Hematopoietic multipotent progenitor cell treated with erythropoietin and hydrocortisone succinate and interleukin-3 and kit ligand, for 17 days (in vitro differentiated cells): ENCODE measurements at regions not wholly inside any gene's neighbourhood (a gene's known extent, or its start where the extent isn't known, plus 50 kb on each side); places are given as distances from the start of the nearest gene placed in this dataset.

Experiments
- DNase-seq: peaks from one replicate; pipeline ENCODE4 v3.0.0-alpha.2; 2015; ENCODE audit warnings: low spot score

- DNase-seq = no peak
These were observed 88.4 kb downstream of the CTTN start for GRCh38 chr11:70486731-70487130.

DNA sequence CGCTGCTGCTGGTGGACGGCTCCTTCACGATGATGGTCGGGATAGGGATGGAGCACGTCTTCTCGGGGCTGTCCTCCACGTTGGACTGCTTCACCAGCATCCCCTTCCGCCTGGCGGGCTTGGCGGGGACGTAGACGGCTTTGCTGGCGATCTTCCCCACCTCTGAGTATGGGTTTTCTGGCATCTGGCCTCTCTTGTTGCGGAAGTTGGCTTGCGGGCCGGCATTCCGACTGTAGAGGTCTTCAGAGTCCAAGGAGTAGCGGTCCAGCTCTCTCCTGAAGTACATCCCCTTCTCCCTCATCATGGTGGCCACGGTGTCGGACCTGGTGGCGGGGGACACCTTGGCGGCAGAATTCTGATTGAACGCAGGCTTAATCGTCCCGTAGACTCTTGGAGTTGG lies 88.8 kb downstream of the CTTN start:
- DNase-seq = no peak

DNA sequence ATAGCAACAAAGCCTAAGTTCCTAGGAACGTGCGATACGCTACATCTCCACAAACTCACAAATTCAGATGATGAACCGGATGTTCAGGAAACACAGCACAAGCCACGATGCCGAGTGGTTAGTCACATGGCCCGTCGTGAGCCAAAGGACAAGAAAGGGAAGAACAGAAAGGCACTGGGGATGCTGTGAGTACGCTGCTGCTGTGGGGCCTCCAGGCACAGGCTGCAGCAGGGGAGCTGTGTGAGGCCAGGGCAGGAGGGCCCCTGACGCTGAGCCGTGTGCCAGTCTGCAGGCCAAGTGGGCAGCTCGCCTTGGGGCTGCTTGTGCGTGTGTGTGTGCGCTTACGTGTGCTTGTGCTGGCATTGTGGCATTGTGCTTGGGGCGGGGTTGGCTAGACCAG lies 89.4 kb downstream of the CTTN start:
- DNase-seq = no peak

DNA sequence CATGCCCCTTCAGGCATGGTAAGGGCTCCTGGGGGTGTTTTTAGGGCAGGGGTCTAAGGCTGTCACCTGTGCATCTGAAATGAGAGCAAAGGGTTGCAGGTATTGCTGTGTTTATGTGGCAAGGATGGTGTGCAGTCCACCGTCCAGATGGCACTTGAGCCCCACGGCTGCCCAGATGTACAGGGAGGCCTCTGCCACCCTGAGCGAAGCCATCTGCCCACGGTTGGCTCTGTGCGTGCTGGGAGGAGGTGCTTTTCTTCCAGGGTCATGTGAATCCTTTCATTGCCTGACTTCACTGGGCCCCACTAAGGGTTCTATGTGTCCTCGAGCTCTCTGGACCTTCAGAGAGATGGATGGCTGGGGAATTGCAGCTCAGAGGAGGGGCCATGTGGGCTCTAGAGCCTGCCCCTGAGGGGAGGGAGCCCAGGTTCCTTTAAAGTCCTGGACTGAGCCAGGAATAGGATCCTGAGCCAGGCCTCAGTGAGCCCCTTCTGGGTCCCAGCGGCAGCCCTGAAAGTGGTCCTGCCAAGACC lies 89.9 kb downstream of the CTTN start:
- no peak for DNase-seq

GRCh38 chr11:70489276-70489675 lies 90.9 kb downstream of the CTTN start:
- no peak for DNase-seq

GRCh38 chr11:70490208-70490607 lies 91.9 kb downstream of the CTTN start:
- no peak for DNase-seq

DNA sequence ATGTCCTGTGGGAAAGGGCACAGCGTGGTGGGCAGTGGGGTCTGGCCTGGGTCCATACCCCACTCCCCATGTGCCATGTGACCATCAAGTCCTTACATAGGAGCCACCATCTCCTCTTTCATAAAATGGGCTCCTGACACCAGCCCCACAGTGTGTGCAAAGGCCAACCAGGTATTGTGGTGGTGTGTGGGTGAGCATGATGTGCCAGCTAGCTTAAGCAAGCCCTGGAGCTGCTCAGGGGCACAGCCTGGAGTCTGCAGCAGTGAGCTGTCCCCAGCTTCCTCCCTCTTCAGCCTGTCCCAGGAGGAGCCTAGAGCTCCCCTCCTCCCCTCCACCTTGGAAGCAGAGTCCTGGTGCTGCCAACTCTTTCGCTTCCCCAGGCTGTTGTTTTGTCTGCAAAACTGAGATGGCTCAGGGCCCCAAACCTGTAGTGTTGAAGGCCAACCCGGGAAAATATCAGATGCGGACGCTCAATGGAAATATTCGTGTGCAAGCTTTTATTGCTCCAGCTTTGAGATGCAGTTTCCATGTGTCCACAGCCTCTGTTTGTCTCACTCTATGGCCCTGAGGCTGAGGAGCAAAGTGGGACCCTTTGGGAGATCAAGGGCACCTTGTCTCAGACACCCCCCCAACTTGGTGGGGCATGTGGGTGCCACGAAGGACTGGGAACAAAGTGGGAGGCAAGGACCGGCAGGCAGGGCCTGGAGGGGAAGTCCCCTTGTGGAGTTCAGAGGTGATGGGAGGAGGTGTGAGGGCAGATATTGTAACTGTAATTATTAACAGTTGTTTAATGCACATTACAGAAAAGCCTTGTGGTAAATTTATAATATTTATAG lies 92.6 kb downstream of the CTTN start:
- no peak for DNase-seq

- DNase-seq = no peak
These were observed 93.6 kb downstream of the CTTN start for GRCh38 chr11:70491696-70492472.

DNA sequence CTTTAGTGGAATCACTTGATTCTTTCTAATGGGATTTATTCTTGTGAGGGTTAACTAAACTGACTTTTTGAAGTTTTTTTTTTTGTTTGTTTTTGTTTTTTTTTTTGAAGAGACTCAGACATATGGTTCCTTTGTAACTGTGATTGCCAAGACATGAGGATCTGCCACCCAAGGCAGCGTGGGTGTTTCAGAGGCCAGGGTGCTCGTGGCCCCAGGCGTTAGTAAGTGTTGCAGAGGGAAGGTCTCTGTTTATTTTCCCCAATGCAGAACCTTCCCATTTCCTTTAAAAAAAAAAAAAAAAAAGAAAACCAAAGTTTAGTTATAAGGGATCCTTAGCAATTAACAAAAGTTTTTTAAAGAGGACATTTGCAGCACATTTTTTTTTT lies 94.8 kb downstream of the CTTN start:
- no peak for DNase-seq

- DNase-seq = no peak
These were observed 95.6 kb downstream of the CTTN start for GRCh38 chr11:70493891-70494290.

GRCh38 chr11:70494559-70495350 lies 96.4 kb downstream of the CTTN start:
- no peak for DNase-seq

DNA sequence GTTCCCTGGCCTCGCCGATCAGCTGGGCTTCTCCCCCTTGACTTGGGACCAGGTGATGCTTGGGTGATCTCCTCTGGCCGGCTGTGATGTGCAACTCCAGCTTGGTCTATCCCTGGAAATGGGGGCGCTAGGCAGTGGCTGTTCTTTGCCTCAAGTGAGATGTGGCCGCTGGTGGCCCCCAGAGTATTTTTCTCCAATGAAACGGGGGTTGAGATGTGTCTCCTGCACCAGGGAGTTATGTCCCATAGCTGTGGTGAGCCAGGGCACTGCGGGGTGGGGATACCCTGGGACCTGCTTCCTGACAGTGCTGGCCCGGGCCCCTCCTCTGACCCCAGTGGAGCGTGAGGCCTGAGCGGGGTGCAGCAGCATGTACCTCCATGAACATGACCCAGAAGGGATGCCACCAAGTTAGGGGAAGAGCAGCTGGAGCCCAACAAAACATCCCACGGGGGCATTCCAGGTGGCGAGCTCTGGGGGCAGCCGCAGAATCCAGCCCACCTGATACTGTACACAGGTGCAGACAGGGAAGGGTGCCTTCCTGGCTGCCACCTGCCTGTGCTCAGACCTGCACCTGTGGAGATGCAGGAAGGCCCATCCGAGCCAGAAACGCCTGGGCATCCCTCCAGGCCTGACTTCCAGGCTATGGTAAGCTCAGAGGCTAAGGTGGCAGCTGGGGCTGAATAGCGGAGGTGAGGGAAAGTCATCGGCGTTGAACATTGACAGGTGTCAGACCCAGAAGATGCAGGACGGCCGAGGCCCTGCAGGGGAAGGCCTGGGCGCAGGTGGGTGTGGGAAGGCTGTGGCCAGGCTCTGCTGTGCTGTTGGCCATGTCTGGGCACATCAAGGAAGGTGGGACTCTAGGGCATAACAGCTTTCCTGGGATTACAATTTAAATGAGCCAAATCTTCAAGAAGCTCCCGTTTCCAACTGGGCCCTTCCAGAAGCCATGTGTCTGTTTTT lies 97.3 kb downstream of the CTTN start:
- DNase-seq = no peak

DNA sequence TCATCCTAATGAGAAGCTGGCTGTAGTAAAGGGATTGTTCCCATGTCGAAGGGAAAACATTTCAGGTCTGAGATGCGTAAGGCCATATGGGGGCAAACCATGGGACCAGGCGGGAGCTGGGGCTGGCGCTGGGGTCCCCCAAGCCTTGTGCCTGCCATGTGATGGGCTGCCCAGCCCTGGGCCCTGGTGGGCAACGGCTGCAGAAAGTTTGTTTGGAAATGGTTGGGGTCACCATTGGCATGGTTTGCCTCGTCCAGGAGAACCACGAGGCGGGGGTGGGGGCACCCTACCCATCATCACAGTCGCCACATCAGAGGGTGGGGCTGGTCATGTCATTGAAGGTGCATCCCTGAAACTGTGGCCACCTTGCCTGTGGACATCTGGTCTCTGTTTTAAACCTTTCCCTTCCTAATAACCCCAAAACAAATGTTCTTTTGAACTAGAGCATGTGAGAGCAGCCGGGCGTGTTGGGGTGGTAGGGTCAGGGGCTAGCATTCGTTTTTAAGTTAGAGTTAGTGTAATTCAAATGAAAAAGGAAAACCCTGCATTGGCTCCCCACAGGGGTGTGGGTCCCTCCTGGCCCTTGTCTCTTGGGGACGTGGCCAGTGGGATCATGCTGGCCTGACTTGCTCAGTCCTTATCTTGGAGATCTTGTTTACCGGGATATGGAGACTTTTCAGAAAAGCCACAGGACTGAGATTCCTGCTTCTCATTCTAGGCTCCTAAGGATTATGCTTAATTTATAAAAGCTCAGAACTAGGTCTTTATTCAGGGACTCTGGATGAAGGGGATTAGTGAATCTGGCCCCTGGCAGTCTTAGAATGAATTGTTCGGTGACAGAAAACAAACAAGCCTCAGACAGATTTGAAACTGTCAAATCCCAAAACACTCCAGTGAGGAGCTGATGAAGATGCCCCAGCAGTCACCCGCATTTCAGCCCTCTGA lies 98.5 kb downstream of the CTTN start:
- no peak for DNase-seq

DNA sequence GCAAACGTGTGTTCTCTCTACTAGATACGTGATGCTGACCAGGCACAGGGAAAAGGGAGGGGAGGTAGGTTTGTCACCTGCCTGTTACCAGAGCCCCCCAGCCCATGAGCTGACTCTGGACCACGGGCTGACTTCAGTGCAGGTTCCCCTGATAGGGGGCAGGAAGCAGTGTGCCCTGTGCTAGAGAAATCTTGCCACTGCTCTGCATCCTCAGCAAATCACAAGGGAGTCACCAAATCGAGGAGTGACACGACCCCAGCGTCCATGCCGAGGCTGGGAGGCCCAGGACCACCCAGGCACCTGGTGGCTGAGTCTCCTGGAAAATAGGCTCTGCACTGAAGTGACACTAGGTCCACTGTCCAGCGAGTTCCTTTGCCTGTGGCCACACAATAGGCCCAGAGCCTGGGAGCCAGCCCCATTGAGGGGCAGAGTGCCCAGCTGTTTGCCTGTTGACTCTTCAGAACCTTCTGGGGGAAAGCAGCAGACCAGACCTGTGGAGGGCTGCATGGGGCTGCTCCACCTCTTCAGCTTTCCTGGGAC lies 99.3 kb downstream of the CTTN start:
- DNase-seq = no peak

GRCh38 chr11:70498171-70498571 lies 99.8 kb downstream of the CTTN start:
- DNase-seq = no peak

DNA sequence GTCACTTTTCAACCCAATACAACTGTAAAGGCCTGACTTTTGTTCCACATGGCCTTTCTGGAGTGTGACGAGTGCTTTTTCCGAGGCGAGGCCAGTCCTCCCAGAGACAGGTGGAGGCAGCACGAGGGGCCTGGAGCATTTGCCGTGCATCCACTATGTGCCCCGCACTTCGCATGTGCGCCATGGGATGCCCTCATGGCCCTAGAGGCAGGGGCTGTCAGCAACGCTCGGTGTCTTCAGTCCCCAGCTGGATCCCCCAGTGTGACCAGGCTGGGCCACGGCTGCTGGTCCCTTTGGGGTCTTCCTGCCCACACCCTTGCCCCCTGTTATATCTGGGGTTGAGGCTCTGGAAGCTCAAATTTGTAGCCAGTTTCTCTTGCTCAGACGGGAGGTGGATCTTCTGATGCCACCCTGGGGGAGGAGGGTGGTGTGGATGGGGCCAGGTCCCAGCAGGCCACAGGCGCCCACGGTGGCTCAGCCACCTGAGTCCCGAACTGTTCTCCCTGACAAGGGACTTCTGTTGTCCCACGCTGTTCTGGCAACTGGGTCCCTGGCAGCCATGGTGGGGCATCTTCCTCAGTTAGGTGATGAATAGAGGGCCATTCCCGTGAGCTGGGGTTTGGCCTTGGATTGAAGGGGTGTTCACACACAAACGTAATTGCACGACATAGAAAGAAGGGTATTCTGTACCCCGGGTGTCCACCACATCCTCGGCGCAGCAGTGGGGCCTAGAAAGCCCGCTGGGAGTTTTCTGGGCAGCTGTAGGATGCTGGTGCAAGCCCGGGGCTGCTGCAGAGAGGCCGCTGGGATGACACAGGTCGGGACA lies 100.9 kb downstream of the CTTN start:
- no peak for DNase-seq

GRCh38 chr11:70500076-70500847 lies 101.9 kb downstream of the CTTN start:
- DNase-seq = no peak
